SK-N-SH (cell line): ENCODE measurements at regions not wholly inside any gene's neighbourhood (a gene's known extent, or its start where the extent isn't known, plus 50 kb on each side); places are given as distances from the start of the nearest gene placed in this dataset.

ENCODE experiments used
- JUND ChIP-seq: IDR thresholded peaks from 2 replicates; pipeline ENCODE4 v1.4.0; 2012
- MAX ChIP-seq: IDR thresholded peaks from 2 replicates; pipeline ENCODE4 v1.4.0; 2012; ENCODE audit warnings: low read depth
- TF ChIP-seq, protein P1 (sequence below): fragments of 200-600 bp; sonication (generic); IDR thresholded peaks from 2 replicates; pipeline ENCODE4 v1.6.1; 2017; ENCODE audit warnings: antibody characterized with exemption, mild to moderate bottlenecking, moderate library complexity

- TF ChIP-seq, protein P1, sequence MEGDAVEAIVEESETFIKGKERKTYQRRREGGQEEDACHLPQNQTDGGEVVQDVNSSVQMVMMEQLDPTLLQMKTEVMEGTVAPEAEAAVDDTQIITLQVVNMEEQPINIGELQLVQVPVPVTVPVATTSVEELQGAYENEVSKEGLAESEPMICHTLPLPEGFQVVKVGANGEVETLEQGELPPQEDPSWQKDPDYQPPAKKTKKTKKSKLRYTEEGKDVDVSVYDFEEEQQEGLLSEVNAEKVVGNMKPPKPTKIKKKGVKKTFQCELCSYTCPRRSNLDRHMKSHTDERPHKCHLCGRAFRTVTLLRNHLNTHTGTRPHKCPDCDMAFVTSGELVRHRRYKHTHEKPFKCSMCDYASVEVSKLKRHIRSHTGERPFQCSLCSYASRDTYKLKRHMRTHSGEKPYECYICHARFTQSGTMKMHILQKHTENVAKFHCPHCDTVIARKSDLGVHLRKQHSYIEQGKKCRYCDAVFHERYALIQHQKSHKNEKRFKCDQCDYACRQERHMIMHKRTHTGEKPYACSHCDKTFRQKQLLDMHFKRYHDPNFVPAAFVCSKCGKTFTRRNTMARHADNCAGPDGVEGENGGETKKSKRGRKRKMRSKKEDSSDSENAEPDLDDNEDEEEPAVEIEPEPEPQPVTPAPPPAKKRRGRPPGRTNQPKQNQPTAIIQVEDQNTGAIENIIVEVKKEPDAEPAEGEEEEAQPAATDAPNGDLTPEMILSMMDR, result no peak
- TF ChIP-seq MAX (no peak), JUND (no peak)
These were observed 684.7 kb downstream of the TBC1D22A start for GRCh38 chr22:47446821-47447810.
